ENCODE measurements at regions not wholly inside any gene's neighbourhood (a gene's known extent, or its start where the extent isn't known, plus 50 kb on each side); places are given as distances from the start of the nearest gene placed in this dataset.

DNA sequence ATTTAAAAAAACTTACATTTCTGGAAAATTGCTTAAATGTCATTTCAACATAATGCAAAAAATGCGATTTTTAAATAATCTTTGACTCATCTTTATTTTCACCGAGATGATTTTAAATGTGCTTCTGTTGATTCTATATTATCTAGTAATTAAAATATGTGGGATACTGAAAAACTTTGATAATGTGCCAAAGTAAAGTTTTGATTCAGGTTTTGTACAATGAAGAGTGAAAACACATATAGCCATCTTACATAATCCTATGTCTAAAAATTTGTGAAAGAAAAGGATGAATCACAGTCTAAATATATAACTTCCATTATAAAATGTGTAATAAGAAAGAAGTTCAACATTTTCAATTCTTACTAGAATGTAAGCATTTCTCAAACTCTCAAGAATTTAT lies 204.3 kb upstream of the ZC3H15 start:
- no peak for DNase-seq
- intact Hi-C loops (cut with DNase I), result no loop called here
- Histone ChIP-seq H3K27me3 (no peaks in the 10 kb centered on the region), H3K36me3 (no peaks in the 10 kb centered on the region), H3K4me3 (no peak overlapping the region), H3K9me3 (no peaks in the 10 kb centered on the region), H3K4me1 (no peaks in the 10 kb centered on the region), H3K9ac (ENCODE audit: low read depth in 2 of 2, low read length in 2 of 2) (no peak overlapping the region), H3K27ac (no peak overlapping the region)
- TF ChIP-seq CTCF (IDR thresholded peaks at IDR 0.05), result no peak

GRCh38 chr2:186294248-186294888 lies 191.7 kb upstream of the ZC3H15 start:
- no peak overlapping the region for H3K27ac ChIP-seq
- intact Hi-C loops (cut with DNase I), result no loop called here
- no peaks in the 10 kb centered on the region for H3K9me3 ChIP-seq
- no peak for DNase-seq
- H3K4me3 ChIP-seq, result no peak overlapping the region
- TF ChIP-seq CTCF (IDR thresholded peaks at IDR 0.05), result no peak
- H3K4me1 ChIP-seq, result no peaks in the 10 kb centered on the region
- H3K27me3 ChIP-seq, result no peaks in the 10 kb centered on the region
- H3K36me3 ChIP-seq, result no peaks in the 10 kb centered on the region
- no peak overlapping the region for H3K9ac ChIP-seq (ENCODE audit: low read depth in 2 of 2, low read length in 2 of 2)

GRCh38 chr2:186299610-186300009 lies 186.4 kb upstream of the ZC3H15 start:
- no peak overlapping the region for H3K4me3 ChIP-seq
- no peaks in the 10 kb centered on the region for H3K27me3 ChIP-seq
- no peak overlapping the region for H3K27ac ChIP-seq
- no peak overlapping the region for H3K9ac ChIP-seq (ENCODE audit: low read depth in 2 of 2, low read length in 2 of 2)
- no peak for DNase-seq
- no peaks in the 10 kb centered on the region for H3K36me3 ChIP-seq
- H3K9me3 ChIP-seq, result no peaks in the 10 kb centered on the region
- no peaks in the 10 kb centered on the region for H3K4me1 ChIP-seq
- intact Hi-C loops (cut with DNase I), result no loop called here
- TF ChIP-seq CTCF (IDR thresholded peaks at IDR 0.05), result no peak

DNA sequence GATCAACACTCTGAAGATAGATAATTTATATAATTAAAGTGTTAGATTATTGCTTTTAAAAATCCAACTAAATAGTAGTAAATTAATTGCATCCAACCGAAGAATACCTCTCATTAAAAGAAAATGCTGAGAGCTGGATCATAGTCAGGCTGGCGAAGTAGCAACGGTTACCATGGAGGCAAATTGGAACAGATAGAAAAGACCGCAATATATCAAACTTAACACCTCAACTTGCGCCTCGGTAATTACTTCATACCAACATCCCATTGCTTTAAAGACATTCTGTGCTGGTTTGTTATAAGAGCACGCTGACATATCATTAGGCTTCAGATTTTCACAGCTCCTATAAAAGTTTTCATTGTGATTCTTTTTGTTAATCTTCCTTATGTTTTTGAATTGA lies 183.8 kb upstream of the ZC3H15 start:
- no peaks in the 10 kb centered on the region for H3K36me3 ChIP-seq
- intact Hi-C loops (cut with DNase I), result no loop called here
- no peak for TF ChIP-seq CTCF (IDR thresholded peaks at IDR 0.05)
- no peak overlapping the region for H3K9ac ChIP-seq (ENCODE audit: low read depth in 2 of 2, low read length in 2 of 2)
- no peaks in the 10 kb centered on the region for H3K9me3 ChIP-seq
- no peak overlapping the region for H3K27ac ChIP-seq
- H3K4me3 ChIP-seq, result no peak overlapping the region
- DNase-seq, result no peak
- no peaks in the 10 kb centered on the region for H3K27me3 ChIP-seq
- no peaks in the 10 kb centered on the region for H3K4me1 ChIP-seq

DNA sequence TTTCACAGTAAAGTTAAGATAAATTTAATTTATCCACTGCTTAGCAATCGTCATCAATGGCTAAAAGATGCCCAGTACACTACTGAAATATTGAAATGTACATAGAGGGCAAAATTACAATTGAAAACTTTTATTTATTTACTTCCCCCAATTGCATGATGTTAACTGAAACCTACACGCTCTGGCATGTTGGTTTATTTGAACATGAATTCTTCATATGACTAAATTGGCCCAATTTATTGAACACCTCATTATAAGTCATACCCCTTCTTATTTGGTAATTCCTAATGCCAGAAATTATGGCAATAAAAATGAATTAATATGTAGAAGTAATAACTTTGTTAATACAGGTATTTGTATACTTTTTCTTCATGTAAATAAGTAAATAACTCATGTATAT lies 183.0 kb upstream of the ZC3H15 start:
- TF ChIP-seq CTCF (IDR thresholded peaks at IDR 0.05), result no peak
- DNase-seq, result no peak
- H3K27me3 ChIP-seq, result no peaks in the 10 kb centered on the region
- no peaks in the 10 kb centered on the region for H3K4me1 ChIP-seq
- H3K4me3 ChIP-seq, result no peak overlapping the region
- H3K27ac ChIP-seq, result no peak overlapping the region
- no peaks in the 10 kb centered on the region for H3K36me3 ChIP-seq
- H3K9ac ChIP-seq (ENCODE audit: low read depth in 2 of 2, low read length in 2 of 2), result no peak overlapping the region
- H3K9me3 ChIP-seq, result no peaks in the 10 kb centered on the region
- intact Hi-C loops (cut with DNase I), result no loop called here
